ENCODE measurements at regions not wholly inside any gene's neighbourhood (a gene's known extent, or its start where the extent isn't known, plus 50 kb on each side); places are given as distances from the start of the nearest gene placed in this dataset.

GRCh38 chr10:28935061-28935460, 257.7 kb downstream of the BAMBI start:
- no peak overlapping the region for H3K27ac Mint-ChIP-seq
- H3K4me1 Mint-ChIP-seq (ENCODE audit: low read depth): no peaks in the 10 kb centered on the region
- no peak overlapping the region for H3K4me3 Mint-ChIP-seq
- ATAC-seq (no peak), DNase-seq (no peak)
- CTCF ChIA-PET: no interaction called here
- POLR2A ChIA-PET: no interaction called here
- no peaks in the 10 kb centered on the region for H3K9me3 Mint-ChIP-seq (ENCODE audit: insufficient read depth)
- H3K27me3 Mint-ChIP-seq (ENCODE audit: low read depth): no peaks in the 10 kb centered on the region
- no peaks in the 10 kb centered on the region for H3K36me3 Mint-ChIP-seq (ENCODE audit: low read depth)

- H3K9me3 Mint-ChIP-seq (ENCODE audit: insufficient read depth): no peaks in the 10 kb centered on the region
- no peak for ATAC-seq
- H3K27ac Mint-ChIP-seq: no peak overlapping the region
- DNase-seq: no peak
- H3K4me3 Mint-ChIP-seq: no peak overlapping the region
- CTCF ChIA-PET: no interaction called here
- no peaks in the 10 kb centered on the region for H3K36me3 Mint-ChIP-seq (ENCODE audit: low read depth)
- POLR2A ChIA-PET: no interaction called here
- H3K4me1 Mint-ChIP-seq (ENCODE audit: low read depth): no peaks in the 10 kb centered on the region
- no peaks in the 10 kb centered on the region for H3K27me3 Mint-ChIP-seq (ENCODE audit: low read depth)
Measured at GRCh38 chr10:28937959-28938358, 260.6 kb downstream of the BAMBI start.

- Mint-ChIP-seq H3K4me3 (no peak overlapping the region), H3K36me3 (ENCODE audit: low read depth) (no peaks in the 10 kb centered on the region), H3K27me3 (ENCODE audit: low read depth) (no peaks in the 10 kb centered on the region), H3K9me3 (ENCODE audit: insufficient read depth) (no peaks in the 10 kb centered on the region), H3K27ac (no peak overlapping the region), H3K4me1 (ENCODE audit: low read depth) (no peaks in the 10 kb centered on the region)
- no peak for ATAC-seq
- ChIA-PET POLR2A (no interaction called here), CTCF (no interaction called here)
- no peak for DNase-seq
Measured at GRCh38 chr10:28938745-28939144, 261.4 kb downstream of the BAMBI start.

GRCh38 chr10:28939281-28940157, 262.2 kb downstream of the BAMBI start:
- CTCF ChIA-PET: no interaction called here
- H3K27me3 Mint-ChIP-seq (ENCODE audit: low read depth): no peaks in the 10 kb centered on the region
- DNase-seq: no peak
- H3K36me3 Mint-ChIP-seq (ENCODE audit: low read depth): no peaks in the 10 kb centered on the region
- ATAC-seq: no peak
- H3K4me3 Mint-ChIP-seq: no peak overlapping the region
- H3K4me1 Mint-ChIP-seq (ENCODE audit: low read depth): no peaks in the 10 kb centered on the region
- no peak overlapping the region for H3K27ac Mint-ChIP-seq
- no peaks in the 10 kb centered on the region for H3K9me3 Mint-ChIP-seq (ENCODE audit: insufficient read depth)
- POLR2A ChIA-PET: interaction anchor here (0.5 kb wide), 1 partner anchor 39 kb away, joined by 3 read pairs; no protein-coding TSS in a partner anchor

GRCh38 chr10:28940158-28940888, 263.0 kb downstream of the BAMBI start:
- DNase-seq (no peak), ATAC-seq (no peak)
- Mint-ChIP-seq H3K4me3 (no peak overlapping the region), H3K27ac (no peak overlapping the region), H3K9me3 (ENCODE audit: insufficient read depth) (no peaks in the 10 kb centered on the region), H3K27me3 (ENCODE audit: low read depth) (no peaks in the 10 kb centered on the region), H3K4me1 (ENCODE audit: low read depth) (no peaks in the 10 kb centered on the region), H3K36me3 (ENCODE audit: low read depth) (no peaks in the 10 kb centered on the region)
- ChIA-PET POLR2A (interaction anchor here (0.5 kb wide), 1 partner anchor 38 kb away, joined by 3 read pairs; no protein-coding TSS in a partner anchor), CTCF (no interaction called here)

GRCh38 chr10:28942012-28942411, 264.7 kb downstream of the BAMBI start:
- Mint-ChIP-seq H3K36me3 (ENCODE audit: low read depth) (no peaks in the 10 kb centered on the region), H3K27ac (no peak overlapping the region), H3K27me3 (ENCODE audit: low read depth) (peaks cover 3% of the 10 kb centered on the region), H3K4me3 (no peak overlapping the region), H3K4me1 (ENCODE audit: low read depth) (no peaks in the 10 kb centered on the region), H3K9me3 (ENCODE audit: insufficient read depth) (no peaks in the 10 kb centered on the region)
- DNase-seq (no peak), ATAC-seq (no peak)
- ChIA-PET POLR2A (no interaction called here), CTCF (no interaction called here)

GRCh38 chr10:28945959-28946358, 268.6 kb downstream of the BAMBI start:
- no peaks in the 10 kb centered on the region for H3K36me3 Mint-ChIP-seq (ENCODE audit: low read depth)
- H3K4me3 Mint-ChIP-seq: no peak overlapping the region
- POLR2A ChIA-PET: no interaction called here
- ATAC-seq (no peak), DNase-seq (no peak)
- H3K27ac Mint-ChIP-seq: no peak overlapping the region
- CTCF ChIA-PET: interaction anchor here (1.2 kb wide), 1 partner anchor 282 kb away, joined by 3 read pairs; no protein-coding TSS in a partner anchor
- H3K4me1 Mint-ChIP-seq (ENCODE audit: low read depth): no peaks in the 10 kb centered on the region
- H3K9me3 Mint-ChIP-seq (ENCODE audit: insufficient read depth): no peaks in the 10 kb centered on the region
- peaks cover 5% of the 10 kb centered on the region for H3K27me3 Mint-ChIP-seq (ENCODE audit: low read depth)

GRCh38 chr10:28946479-28946878, 269.2 kb downstream of the BAMBI start:
- no peak for DNase-seq
- ChIA-PET CTCF (interaction anchor here (1.2 kb wide), 1 partner anchor 283 kb away, joined by 3 read pairs; no protein-coding TSS in a partner anchor), POLR2A (no interaction called here)
- H3K27me3 Mint-ChIP-seq (ENCODE audit: low read depth): peaks cover 5% of the 10 kb centered on the region
- no peak overlapping the region for H3K27ac Mint-ChIP-seq
- H3K4me3 Mint-ChIP-seq: no peak overlapping the region
- no peaks in the 10 kb centered on the region for H3K36me3 Mint-ChIP-seq (ENCODE audit: low read depth)
- ATAC-seq: no peak
- no peaks in the 10 kb centered on the region for H3K9me3 Mint-ChIP-seq (ENCODE audit: insufficient read depth)
- H3K4me1 Mint-ChIP-seq (ENCODE audit: low read depth): no peaks in the 10 kb centered on the region

- H3K9me3 Mint-ChIP-seq (ENCODE audit: insufficient read depth): no peaks in the 10 kb centered on the region
- ATAC-seq (no peak), DNase-seq (no peak)
- peaks cover 5% of the 10 kb centered on the region for H3K27me3 Mint-ChIP-seq (ENCODE audit: low read depth)
- no peak overlapping the region for H3K27ac Mint-ChIP-seq
- ChIA-PET POLR2A (no interaction called here), CTCF (no interaction called here)
- H3K4me1 Mint-ChIP-seq (ENCODE audit: low read depth): no peaks in the 10 kb centered on the region
- no peaks in the 10 kb centered on the region for H3K36me3 Mint-ChIP-seq (ENCODE audit: low read depth)
- no peak overlapping the region for H3K4me3 Mint-ChIP-seq
Measured at GRCh38 chr10:28947171-28947570, 269.9 kb downstream of the BAMBI start.

GRCh38 chr10:28948046-28948445, 270.7 kb downstream of the BAMBI start:
- Mint-ChIP-seq H3K27me3 (ENCODE audit: low read depth) (peaks cover 5% of the 10 kb centered on the region), H3K9me3 (ENCODE audit: insufficient read depth) (no peaks in the 10 kb centered on the region), H3K36me3 (ENCODE audit: low read depth) (no peaks in the 10 kb centered on the region), H3K27ac (no peak overlapping the region), H3K4me3 (no peak overlapping the region), H3K4me1 (ENCODE audit: low read depth) (no peaks in the 10 kb centered on the region)
- POLR2A ChIA-PET: no interaction called here
- no peak for ATAC-seq
- CTCF ChIA-PET: no interaction called here
- DNase-seq: no peak

GRCh38 chr10:28949005-28950004, 272.0 kb downstream of the BAMBI start:
- Mint-ChIP-seq H3K36me3 (ENCODE audit: low read depth) (no peaks in the 10 kb centered on the region), H3K4me3 (no peak overlapping the region), H3K27ac (no peak overlapping the region), H3K4me1 (ENCODE audit: low read depth) (no peaks in the 10 kb centered on the region), H3K9me3 (ENCODE audit: insufficient read depth) (no peaks in the 10 kb centered on the region), H3K27me3 (ENCODE audit: low read depth) (peaks cover 5% of the 10 kb centered on the region)
- DNase-seq (no peak), ATAC-seq (no peak)
- CTCF ChIA-PET: interaction anchor here (0.6 kb wide), 1 partner anchor 432 kb away, joined by 3 read pairs; no protein-coding TSS in a partner anchor
- POLR2A ChIA-PET: no interaction called here

Data from activated CD8-positive, alpha-beta T cell treated with anti-CD3 and anti-CD28 coated beads, Interleukin-2, amount 10 ng/mL, durations not matched to agents 7 days and 5 days (primary cell).